GM12878 (cell line): ENCODE measurements at regions not wholly inside any gene's neighbourhood (a gene's known extent, or its start where the extent isn't known, plus 50 kb on each side); places are given as distances from the start of the nearest gene placed in this dataset.

Source experiments
- ATAC-seq: fragments of 200-7000 bp; cut with Tn5 transposase; 3 replicates; pipeline ENCODE4 v1.9.1; 2020; ENCODE audit warnings: mild to moderate bottlenecking, moderate library complexity
- BruUV-seq: library from RNA; stranded (reverse); fragments of 400-500 nt; replicated peaks from 2 replicates; lab custom pipeline; 2021; lab: Mats Ljungman, UMichigan
- CTCF ChIA-PET: fragments of 300-600 bp; sonication (Branson Sonifier 250); formaldehyde crosslinking; extraction: SDS; loops from one replicate; lab custom pipeline; 2021; ENCODE audit warnings: inconsistent platforms; lab: Yijun Ruan, JAX
- POLR2A ChIA-PET: fragments of 350-600 bp; formaldehyde crosslinking; extraction: SDS; loops from one replicate; lab custom pipeline; 2021; ENCODE audit warnings: inconsistent platforms; lab: Charles Lee
- RAD21 ChIA-PET: fragments of 300-600 bp; sonication (Branson Sonifier 250); formaldehyde crosslinking; loops from one replicate; lab custom pipeline; 2023; ENCODE audit warnings: antibody characterized with exemption; ENCODE audit not compliant: unreplicated experiment; lab: Charles Lee
- SMC1A ChIA-PET: fragments of 300-600 bp; sonication (Branson Sonifier 250); formaldehyde crosslinking; loops from one replicate; lab custom pipeline; 2023; ENCODE audit not compliant: unreplicated experiment, uncharacterized antibody; lab: Charles Lee
- DNase-seq: peaks from one replicate; pipeline ENCODE4 v3.0.0-alpha.2; 2011; ENCODE audit warnings: low read depth, low spot score
- FAIRE-seq: peaks from 3 replicates; lab custom pipeline; 2011; peaks lifted over from hg19 to GRCh38; lab: Jason Lieb, UNC
- H2AFZ ChIP-seq: 2 replicates; pipeline ENCODE4 v1.6.0; 2011; ENCODE audit warnings: low read depth, low read length, control low read depth; ENCODE audit not compliant: control insufficient read depth
- H3K27ac ChIP-seq: 2 replicates; pipeline ENCODE4 v1.5.1; 2011; ENCODE audit warnings: control low read depth; ENCODE audit not compliant: control insufficient read depth, insufficient read depth
- H3K27me3 ChIP-seq, 2 experiments: replicated peaks in 1 of 2; 2 replicates each; pipeline versions ENCODE4 v1.6.0 to v1.6.1; 2011; ENCODE audit warnings: low read length in 1 of 2; ENCODE audit not compliant: control insufficient read depth in 2 of 2, insufficient read depth in 2 of 2
- H3K36me3 ChIP-seq, 2 experiments: 2 replicates each; pipeline ENCODE4 v1.5.1; 2011; ENCODE audit warnings: low read length in 1 of 2; ENCODE audit not compliant: control insufficient read depth in 2 of 2, insufficient read depth in 2 of 2
- H3K4me1 ChIP-seq: 2 replicates; pipeline ENCODE4 v1.6.1; 2011; ENCODE audit warnings: mild to moderate bottlenecking, low read length, moderate library complexity, mixed read lengths; ENCODE audit not compliant: control insufficient read depth, insufficient read depth
- H3K4me2 ChIP-seq: 2 replicates; pipeline ENCODE4 v1.6.0; 2011; ENCODE audit warnings: control low read depth; ENCODE audit not compliant: control insufficient read depth, insufficient read depth
- H3K4me3 ChIP-seq: fragments of 200-600 bp; sonication (generic); 2 replicates; pipeline ENCODE4 v1.5.1; 2016
- H3K79me2 ChIP-seq: 2 replicates; pipeline ENCODE4 v1.6.0; 2011; ENCODE audit warnings: low read length; ENCODE audit not compliant: control insufficient read depth, insufficient read depth
- H3K9ac ChIP-seq: 2 replicates; pipeline ENCODE4 v1.8.0; 2011; ENCODE audit warnings: low read length, control low read depth, mixed read lengths; ENCODE audit not compliant: control insufficient read depth, insufficient read depth
- H3K9me3 ChIP-seq: replicated peaks from 3 replicates; pipeline ENCODE4 v1.5.1; 2011; ENCODE audit warnings: mild to moderate bottlenecking, low read length; ENCODE audit not compliant: control insufficient read depth, insufficient read depth
- H4K20me1 ChIP-seq: 2 replicates; pipeline ENCODE4 v1.6.0; 2011; ENCODE audit not compliant: control insufficient read depth, insufficient read depth
- BCL11A ChIP-seq: IDR thresholded peaks from 2 replicates; pipeline ENCODE4 v1.6.1; 2011; ENCODE audit warnings: low read depth, low read length
- CHD4 ChIP-seq: fragments of 200-600 bp; sonication (generic); IDR thresholded peaks from 2 replicates; pipeline ENCODE4 v1.6.1; 2016; ENCODE audit warnings: mild to moderate bottlenecking
- EED ChIP-seq: sonication (generic); IDR thresholded peaks from 2 replicates; pipeline ENCODE4 v1.6.1; 2016; ENCODE audit warnings: antibody characterized with exemption, low read depth
- FOXM1 ChIP-seq: IDR thresholded peaks from 2 replicates; pipeline ENCODE4 v1.6.1; 2012; ENCODE audit warnings: low read depth, mild to moderate bottlenecking, inconsistent platforms, low read length, moderate library complexity
- JUND ChIP-seq: IDR thresholded peaks from 2 replicates; pipeline ENCODE4 v1.6.1; 2012; ENCODE audit warnings: low read depth, mild to moderate bottlenecking, low read length, improper control_type of control experiment, moderate library complexity
- KLF5 ChIP-seq: fragments of 450-650 bp; IDR thresholded peaks from 2 replicates; pipeline ENCODE4 v1.6.1; 2014; ENCODE audit warnings: mild to moderate bottlenecking; ENCODE audit not compliant: partially characterized antibody
- MYB ChIP-seq: fragments of 150-350 bp; IDR thresholded peaks from 2 replicates; pipeline ENCODE4 v1.6.1; 2014; ENCODE audit warnings: mild to moderate bottlenecking, low read depth, low read length, borderline replicate concordance
- NFIC ChIP-seq: IDR thresholded peaks from 2 replicates; pipeline ENCODE4 v1.6.1; 2012; ENCODE audit warnings: low read depth, mild to moderate bottlenecking, inconsistent platforms, low read length, moderate library complexity
- NFXL1 ChIP-seq: fragments of 450-650 bp; IDR thresholded peaks from 2 replicates; pipeline ENCODE4 v1.6.1; 2017; ENCODE audit warnings: antibody characterized with exemption, mild to moderate bottlenecking, borderline replicate concordance
- SPI1 ChIP-seq: IDR thresholded peaks from 2 replicates; pipeline ENCODE4 v1.6.1; 2011; ENCODE audit warnings: low read depth, mild to moderate bottlenecking, low read length, moderate library complexity, borderline replicate concordance; ENCODE audit not compliant: insufficient read depth
- SREBF2 ChIP-seq: IDR thresholded peaks from 2 replicates; pipeline ENCODE4 v1.6.1; 2012; ENCODE audit warnings: mild to moderate bottlenecking, low read length
- STAT1 ChIP-seq: fragments of 450-650 bp; conservative IDR thresholded peaks from 2 replicates; pipeline ENCODE4 v1.6.1; 2014; ENCODE audit warnings: antibody characterized with exemption, mild to moderate bottlenecking
- ZNF274 ChIP-seq: IDR thresholded peaks from one replicate; pipeline ENCODE4 v1.8.0; 2011; ENCODE audit not compliant: insufficient read length, insufficient read depth
- ZZZ3 ChIP-seq: IDR thresholded peaks from 2 replicates; pipeline ENCODE4 v1.6.1; 2011; ENCODE audit warnings: low read depth; ENCODE audit not compliant: control insufficient read depth, insufficient read length
- WGBS: methylation state at CpG from one replicate; pipeline ENCODE4 v1.1.6; 2016; ENCODE audit warnings: low lambda C conversion rate; ENCODE audit not compliant: insufficient replicate concordance, insufficient coverage; ENCODE audit errors: missing lambda C conversion rate; 5-methylcytosine and 5-hydroxymethylcytosine counted together
- in situ Hi-C: fragments of 300-500 bp; cut with MboI; formaldehyde crosslinking; loops from 9 replicates; pipeline ENCODE4 v1.14.3; 2018; ENCODE audit warnings: mixed read lengths
- intact Hi-C: fragments of 100-400 bp; cut with micrococcal nuclease; formaldehyde crosslinking; loops from one replicate; pipeline ENCODE4 v1.14.2; 2022; ENCODE audit not compliant: unreplicated experiment
- TF ChIP-seq, protein P1 (sequence below): fragments of 450-650 bp; conservative IDR thresholded peaks from 2 replicates; pipeline ENCODE4 v1.6.1; 2017; ENCODE audit warnings: mild to moderate bottlenecking, moderate library complexity
- TF ChIP-seq, protein P2 (sequence below): fragments of 450-650 bp; IDR thresholded peaks from 2 replicates; pipeline ENCODE4 v1.6.1; 2018; ENCODE audit warnings: borderline replicate concordance, mild to moderate bottlenecking; ENCODE audit not compliant: partially characterized antibody
- TF ChIP-seq, protein P3 (sequence below): fragments of 450-650 bp; IDR thresholded peaks from 2 replicates; pipeline ENCODE4 v1.6.1; 2016; ENCODE audit warnings: mild to moderate bottlenecking, moderate library complexity, borderline replicate concordance

DNA sequence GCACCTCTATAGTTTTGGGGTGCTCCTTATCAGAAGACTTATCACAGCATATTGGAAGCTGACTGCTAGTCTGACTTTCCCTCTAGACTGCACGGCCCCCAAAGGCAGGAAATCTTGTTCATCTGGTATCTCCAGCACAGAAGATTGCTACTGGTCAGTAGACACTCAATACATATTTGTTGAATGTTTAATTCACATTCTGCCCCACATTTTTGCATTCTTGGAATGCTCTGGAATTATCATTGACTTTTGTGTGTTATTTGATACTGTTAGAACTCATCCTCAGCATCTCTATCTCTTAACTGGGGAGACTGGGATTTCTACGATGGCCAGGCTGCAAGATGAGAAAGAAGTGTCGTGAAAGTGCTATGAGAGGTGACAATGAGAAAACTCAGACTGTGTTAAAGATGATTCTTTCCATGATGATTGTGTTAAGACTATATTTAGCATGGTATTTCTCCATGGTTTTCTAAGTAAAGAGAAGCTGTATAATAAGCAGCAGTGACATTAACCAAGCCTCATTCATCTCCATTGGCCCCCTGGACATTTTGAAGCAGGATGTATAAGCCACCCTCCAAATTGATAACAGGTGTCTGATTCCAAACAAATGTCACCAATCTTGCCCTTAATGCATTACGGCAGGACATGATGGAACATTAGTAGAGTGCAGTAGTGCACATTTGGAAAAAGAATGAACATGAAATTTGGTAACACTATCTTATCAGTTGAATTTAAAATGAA is 440.9 kb downstream of the RFC3 start:
- no peak overlapping the region for H3K4me2 ChIP-seq
- RAD21 ChIA-PET, result no interaction called here
- TF ChIP-seq CHD4 (no peak), EED (no peak), ZZZ3 (no peak), SPI1 (no peak), KLF5 (no peak), NFIC (no peak), SREBF2 (no peak), BCL11A (no peak), FOXM1 (no peak), NFXL1 (no peak), STAT1 (no peak), ZNF274 (no peak), JUND (no peak), MYB (no peak)
- TF ChIP-seq, protein P1, sequence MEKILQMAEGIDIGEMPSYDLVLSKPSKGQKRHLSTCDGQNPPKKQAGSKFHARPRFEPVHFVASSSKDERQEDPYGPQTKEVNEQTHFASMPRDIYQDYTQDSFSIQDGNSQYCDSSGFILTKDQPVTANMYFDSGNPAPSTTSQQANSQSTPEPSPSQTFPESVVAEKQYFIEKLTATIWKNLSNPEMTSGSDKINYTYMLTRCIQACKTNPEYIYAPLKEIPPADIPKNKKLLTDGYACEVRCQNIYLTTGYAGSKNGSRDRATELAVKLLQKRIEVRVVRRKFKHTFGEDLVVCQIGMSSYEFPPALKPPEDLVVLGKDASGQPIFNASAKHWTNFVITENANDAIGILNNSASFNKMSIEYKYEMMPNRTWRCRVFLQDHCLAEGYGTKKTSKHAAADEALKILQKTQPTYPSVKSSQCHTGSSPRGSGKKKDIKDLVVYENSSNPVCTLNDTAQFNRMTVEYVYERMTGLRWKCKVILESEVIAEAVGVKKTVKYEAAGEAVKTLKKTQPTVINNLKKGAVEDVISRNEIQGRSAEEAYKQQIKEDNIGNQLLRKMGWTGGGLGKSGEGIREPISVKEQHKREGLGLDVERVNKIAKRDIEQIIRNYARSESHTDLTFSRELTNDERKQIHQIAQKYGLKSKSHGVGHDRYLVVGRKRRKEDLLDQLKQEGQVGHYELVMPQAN, result no peak
- TF ChIP-seq, protein P2, sequence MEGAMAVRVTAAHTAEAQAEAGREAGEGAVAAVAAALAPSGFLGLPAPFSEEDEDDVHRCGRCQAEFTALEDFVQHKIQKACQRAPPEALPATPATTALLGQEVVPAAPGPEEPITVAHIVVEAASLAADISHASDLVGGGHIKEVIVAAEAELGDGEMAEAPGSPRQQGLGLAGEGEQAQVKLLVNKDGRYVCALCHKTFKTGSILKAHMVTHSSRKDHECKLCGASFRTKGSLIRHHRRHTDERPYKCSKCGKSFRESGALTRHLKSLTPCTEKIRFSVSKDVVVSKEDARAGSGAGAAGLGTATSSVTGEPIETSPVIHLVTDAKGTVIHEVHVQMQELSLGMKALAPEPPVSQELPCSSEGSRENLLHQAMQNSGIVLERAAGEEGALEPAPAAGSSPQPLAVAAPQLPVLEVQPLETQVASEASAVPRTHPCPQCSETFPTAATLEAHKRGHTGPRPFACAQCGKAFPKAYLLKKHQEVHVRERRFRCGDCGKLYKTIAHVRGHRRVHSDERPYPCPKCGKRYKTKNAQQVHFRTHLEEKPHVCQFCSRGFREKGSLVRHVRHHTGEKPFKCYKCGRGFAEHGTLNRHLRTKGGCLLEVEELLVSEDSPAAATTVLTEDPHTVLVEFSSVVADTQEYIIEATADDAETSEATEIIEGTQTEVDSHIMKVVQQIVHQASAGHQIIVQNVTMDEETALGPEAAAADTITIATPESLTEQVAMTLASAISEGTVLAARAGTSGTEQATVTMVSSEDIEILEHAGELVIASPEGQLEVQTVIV, result no peak
- TF ChIP-seq, protein P3, sequence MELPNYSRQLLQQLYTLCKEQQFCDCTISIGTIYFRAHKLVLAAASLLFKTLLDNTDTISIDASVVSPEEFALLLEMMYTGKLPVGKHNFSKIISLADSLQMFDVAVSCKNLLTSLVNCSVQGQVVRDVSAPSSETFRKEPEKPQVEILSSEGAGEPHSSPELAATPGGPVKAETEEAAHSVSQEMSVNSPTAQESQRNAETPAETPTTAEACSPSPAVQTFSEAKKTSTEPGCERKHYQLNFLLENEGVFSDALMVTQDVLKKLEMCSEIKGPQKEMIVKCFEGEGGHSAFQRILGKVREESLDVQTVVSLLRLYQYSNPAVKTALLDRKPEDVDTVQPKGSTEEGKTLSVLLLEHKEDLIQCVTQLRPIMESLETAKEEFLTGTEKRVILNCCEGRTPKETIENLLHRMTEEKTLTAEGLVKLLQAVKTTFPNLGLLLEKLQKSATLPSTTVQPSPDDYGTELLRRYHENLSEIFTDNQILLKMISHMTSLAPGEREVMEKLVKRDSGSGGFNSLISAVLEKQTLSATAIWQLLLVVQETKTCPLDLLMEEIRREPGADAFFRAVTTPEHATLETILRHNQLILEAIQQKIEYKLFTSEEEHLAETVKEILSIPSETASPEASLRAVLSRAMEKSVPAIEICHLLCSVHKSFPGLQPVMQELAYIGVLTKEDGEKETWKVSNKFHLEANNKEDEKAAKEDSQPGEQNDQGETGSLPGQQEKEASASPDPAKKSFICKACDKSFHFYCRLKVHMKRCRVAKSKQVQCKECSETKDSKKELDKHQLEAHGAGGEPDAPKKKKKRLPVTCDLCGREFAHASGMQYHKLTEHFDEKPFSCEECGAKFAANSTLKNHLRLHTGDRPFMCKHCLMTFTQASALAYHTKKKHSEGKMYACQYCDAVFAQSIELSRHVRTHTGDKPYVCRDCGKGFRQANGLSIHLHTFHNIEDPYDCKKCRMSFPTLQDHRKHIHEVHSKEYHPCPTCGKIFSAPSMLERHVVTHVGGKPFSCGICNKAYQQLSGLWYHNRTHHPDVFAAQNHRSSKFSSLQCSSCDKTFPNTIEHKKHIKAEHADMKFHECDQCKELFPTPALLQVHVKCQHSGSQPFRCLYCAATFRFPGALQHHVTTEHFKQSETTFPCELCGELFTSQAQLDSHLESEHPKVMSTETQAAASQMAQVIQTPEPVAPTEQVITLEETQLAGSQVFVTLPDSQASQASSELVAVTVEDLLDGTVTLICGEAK, result no peak

More for the DNA sequence above, 440.9 kb downstream of the RFC3 start:
- Histone ChIP-seq H3K9ac (no peak overlapping the region), H3K4me3 (no peak overlapping the region), H3K27ac (no peak overlapping the region), H3K79me2 (no peaks in the 10 kb centered on the region), H3K9me3 (no peaks in the 10 kb centered on the region), H3K27me3 (no peaks in the 10 kb centered on the region), H2AFZ (no peak overlapping the region), H4K20me1 (no peaks in the 10 kb centered on the region), H3K4me1 (no peaks in the 10 kb centered on the region), H3K36me3 (no peaks in the 10 kb centered on the region)
- ChIA-PET SMC1A (no interaction called here), CTCF (no interaction called here), POLR2A (no interaction called here)
- BruUV-seq, result no TSS peak
- no peak for ATAC-seq
- DNase-seq, result no peak
- no peak for FAIRE-seq
- WGBS, result 22% methylated on average over 4 of the region's 4 CpGs
- intact Hi-C loops, result no loop called here
- in situ Hi-C loops, result no loop called here
